Pulmonary artery endothelial cell (primary cell): ENCODE measurements at regions not wholly inside any gene's neighbourhood (a gene's known extent, or its start where the extent isn't known, plus 50 kb on each side); places are given as distances from the start of the nearest gene placed in this dataset.
A peak's percentile ranks its signal among the peaks of the same experiment; 100 is the strongest.

Experiments used
- DNase-seq: peaks from one replicate; pipeline ENCODE4 v3.0.0-alpha.2; 2011; ENCODE audit warnings: low read depth, low spot score

DNA sequence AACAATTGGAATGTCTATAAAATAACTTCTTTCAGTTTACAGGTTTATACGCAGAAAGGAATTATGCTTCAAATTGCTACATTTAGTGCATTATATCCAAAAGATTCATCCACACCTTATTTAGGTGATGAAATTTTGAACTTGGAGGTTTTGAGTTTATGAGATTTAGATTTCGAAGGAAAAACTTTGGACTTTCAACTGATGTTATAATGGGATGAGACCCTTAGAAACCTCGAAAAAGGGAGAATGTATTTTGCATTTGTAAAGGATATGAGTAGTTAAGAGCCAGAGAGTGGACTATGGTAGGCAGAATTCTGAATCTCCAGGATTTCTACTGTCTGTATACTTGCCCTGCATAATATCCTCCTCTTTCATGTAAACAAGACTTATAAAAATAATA, 851.6 kb upstream of the MGAT4C start:
- DNase-seq, result no peak

DNA sequence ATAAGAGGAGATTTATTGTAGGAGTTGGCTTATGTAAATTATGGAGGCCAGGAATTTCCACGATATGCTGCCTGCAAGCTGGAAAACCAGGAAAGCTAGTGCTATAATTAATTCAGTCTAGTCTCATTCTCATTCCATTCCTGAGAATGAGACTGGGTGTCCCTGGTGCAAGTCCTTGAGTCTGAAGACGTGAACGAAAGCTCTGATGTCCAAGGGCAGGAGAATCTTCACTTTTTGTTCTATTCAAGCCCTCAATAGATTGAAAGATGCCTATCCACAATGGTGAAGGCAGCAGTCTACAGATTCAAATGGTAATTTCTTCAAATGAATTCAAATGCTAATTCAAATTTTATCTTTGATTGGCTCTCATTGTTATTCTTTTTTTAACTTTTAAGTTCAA, 851.1 kb upstream of the MGAT4C start:
- DNase-seq, result no peak

DNA sequence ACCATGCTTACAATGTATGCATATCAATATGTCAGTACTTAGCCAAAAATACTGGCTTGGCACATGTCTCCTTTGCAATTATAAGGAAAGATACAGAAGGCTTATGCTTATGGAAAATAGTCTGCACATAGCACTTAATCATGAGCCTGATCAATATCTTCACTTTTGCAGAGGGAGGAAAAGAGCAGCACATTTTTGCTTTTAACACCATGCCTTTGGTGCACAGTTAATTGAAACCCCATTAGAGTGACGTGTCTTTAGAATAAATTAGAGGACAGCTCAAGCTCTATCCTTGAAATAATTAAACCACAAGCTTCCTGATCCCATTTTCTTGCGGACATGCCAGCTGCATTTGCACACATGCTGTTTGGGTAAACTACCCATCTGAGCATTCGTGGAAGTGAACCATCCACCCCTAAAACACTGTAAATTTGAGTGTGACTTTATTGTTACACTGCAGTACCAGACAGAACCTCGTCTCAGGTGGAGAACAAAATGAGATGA, 839.9 kb upstream of the MGAT4C start:
- DNase-seq, result no peak

DNA sequence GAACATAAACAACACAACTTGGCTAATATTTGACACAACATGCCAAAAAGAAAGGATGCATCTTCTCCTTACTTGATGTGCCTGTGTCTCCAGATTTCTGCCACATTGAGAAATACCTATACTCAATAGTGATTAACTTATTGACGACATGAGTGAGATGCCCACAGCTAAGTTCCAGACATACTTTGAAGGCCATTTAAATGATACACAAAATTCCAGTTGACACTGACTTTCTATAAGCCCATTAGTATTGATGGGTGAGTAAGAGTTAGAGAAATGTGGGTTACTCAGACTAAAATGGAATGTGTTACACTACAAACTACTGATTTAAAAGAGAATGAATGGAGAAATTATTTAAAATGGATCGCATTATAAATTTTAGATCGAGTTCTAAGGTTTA, 838.2 kb upstream of the MGAT4C start:
- DNase-seq, result no peak

DNA sequence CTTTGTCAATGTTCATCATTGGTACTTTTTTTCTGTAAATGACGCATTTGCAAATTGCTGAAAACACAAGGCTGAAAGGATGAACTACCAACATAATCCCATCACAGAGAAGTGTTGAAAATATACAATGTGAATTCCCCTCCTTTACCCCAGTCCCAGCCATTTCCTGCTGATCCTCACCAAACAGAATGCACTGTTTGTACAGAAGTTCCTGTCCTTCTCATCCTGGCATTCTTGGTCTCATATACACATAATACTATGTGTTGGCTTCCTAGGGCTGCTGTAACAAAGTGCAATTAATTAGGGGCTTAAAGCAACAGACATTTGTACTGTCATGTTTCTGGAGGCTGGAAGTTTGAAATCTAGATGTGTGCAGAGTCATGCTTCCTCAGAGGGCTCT, 836.2 kb upstream of the MGAT4C start:
- peak; percentile 8 for DNase-seq

DNA sequence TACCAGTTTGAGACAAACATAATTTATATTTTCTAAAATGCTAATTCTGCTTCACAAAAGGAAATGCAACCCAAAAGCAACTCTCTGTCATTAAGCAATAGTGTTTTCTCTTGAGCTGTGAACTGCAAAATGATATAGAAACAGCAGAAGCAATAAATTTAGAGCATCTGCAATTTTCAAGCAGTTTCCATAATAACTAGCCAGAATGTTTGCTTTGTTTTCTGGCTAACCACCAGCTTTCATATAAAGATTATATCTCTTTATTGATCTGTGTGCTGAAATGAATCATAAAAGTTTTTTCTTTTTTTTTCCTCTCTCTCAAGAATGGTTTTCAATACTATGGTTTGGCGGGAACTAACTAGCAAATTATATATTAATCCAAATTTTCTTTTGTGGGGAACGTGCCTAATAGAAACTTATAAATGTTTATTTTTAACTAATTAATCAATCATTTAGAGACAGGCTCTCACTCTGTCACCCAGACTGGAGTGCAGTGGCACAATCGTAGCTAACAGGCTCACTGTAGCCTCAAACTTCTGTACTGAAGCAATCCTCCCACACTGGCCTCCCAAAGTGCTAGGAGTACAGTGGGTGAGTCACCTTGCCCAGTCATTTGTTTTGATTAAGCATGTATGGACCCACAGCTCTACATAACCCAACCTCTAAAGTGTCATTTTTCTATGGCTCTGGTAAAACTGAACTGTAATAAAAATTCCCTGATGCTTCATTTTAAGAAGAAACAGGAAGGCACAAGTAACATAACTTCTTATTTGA, 830.1 kb upstream of the MGAT4C start:
- no peak for DNase-seq

DNA sequence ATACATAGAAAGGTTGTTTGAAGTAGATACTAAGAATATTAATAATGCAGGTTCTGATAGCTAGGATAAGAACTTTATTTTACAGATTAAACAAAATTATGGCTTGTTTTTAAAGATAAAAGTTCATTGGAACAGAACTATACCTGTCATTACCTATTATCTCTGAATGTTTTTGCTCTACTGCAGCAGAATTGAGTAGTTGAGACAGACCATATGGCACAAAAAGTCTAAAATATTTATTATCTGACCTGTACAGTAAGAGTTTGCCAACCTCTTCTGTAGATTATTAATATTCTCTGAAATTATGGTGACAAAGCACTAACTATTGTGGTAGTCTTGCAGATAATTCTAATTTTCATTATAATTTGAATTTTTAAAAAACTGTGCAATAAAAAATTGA, 829.1 kb upstream of the MGAT4C start:
- no peak for DNase-seq

DNA sequence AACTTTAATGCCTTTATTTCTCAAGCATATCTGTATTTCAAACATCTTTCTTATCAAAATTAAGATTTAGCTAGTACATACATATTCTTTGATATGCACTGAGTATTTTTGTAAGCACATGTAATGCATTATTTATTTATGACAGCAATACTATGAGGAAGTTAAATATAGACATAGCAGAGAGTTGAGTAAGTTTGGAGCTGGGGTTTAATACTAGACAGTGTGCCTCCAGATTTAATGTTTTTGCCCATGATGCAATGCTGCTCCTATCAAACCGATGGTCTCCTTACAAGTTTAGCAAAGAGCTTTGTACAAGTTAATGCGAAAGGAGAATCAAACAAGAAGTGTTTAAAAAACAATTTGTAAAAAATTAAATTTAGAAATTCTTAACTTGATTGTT, 826.6 kb upstream of the MGAT4C start:
- no peak for DNase-seq

DNA sequence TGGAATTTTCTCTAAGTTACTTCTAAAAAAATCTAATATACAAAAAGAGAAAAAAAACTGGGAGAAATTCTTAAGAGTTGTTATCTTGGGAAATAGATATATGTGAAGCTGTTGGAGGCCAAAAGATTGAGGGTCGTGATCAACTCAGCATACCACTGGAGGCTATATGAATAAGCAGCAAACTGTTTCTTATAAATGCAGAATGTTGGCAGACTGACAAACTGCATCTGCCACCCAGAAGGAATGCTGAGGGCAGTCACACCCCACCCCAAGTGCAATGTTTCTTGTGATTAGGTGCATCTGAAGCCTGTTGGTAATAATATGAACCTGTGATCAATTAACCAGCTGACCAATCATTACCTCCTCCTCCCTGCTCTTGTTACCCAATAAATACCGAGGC, 818.6 kb upstream of the MGAT4C start:
- no peak for DNase-seq

DNA sequence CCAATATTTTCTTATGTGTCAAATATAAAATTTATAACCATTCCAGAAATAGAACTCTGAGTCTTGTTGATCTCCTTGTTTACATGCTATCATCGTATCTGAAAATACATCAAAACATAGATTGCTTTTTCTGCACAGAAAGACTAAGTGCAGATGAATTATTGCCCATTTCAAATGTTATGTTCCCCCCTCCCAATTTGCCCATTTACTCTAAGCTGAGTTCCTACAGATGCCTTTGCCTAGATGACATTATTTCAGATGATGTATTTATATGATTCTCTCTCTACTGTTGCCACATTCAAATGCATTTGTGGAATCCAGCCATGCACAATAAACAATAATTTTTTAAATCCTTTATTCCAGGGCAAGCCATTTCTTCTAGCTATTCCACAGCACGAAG, 810.1 kb upstream of the MGAT4C start:
- no peak for DNase-seq

DNA sequence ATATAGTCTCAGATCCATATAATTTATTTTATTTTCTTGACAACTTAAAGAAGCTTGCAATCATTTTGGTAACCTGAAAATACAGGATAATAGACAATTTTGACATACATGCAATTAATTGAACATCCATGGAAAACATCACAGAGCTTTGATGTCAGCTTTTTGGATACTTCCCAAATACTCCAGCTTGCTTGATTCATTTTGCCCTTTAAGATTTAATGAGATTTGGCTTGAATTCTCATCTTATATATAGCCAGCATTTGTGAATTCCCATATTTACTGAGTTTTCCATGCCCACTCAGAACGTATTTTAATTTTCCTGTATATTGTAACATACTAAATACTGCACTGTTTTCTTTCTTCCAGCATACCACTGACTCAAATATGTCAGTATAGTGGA, 803.0 kb upstream of the MGAT4C start:
- DNase-seq, result no peak

DNA sequence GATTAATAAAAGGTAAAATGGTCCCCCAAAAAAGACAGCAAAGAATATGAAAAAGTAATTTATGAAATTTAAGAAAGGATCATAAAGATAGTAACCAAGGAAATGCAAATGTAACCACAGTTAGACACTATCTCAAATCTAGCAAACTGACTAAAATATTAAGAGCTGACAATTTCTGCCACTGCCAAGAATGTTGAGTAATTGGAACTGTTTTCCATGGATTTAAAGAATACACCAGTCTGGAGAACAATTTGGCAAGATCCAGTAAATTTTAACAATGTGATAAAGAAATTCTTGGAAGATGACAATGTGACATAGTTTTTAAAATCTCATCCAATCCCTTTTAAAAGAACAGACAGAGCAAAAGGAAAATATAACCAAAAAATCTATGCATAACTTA, 798.0 kb upstream of the MGAT4C start:
- no peak for DNase-seq

DNA sequence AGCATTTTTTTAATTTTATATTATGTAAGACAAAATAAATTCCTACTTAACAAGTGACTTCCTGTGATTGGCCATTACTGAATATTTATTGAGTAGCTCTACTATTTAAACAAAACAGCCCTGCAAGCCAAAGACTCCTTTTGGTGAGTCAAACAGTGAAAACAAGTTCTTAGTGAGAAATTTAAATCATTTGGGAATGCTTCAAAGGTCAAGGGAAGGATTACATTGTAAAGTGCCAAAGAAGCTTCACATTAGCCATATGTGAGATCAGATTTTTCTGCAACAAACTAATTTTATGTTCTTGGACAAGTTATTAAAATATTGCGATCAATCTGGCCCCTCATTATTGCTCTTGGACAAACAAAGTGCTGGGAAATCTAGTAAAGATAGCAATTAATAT, 795.4 kb upstream of the MGAT4C start:
- no peak for DNase-seq

DNA sequence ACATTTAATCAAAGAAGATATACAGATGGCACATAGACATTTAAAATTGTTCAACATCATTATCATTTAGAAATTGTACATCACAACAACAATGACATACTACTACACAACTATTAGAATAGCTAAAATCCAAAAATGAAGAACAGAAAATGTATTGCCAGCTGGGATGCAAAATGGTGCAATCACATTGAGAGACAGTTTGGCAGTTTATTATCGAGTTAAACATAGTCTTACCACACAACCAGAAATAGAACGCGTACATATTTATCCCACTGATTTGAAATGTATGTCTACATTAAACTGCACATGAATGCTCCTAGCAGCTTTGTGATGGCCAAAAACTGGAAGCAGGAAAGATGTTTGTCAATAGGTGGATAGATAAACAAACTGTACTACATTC, 791.5 kb upstream of the MGAT4C start:
- DNase-seq, result no peak

DNA sequence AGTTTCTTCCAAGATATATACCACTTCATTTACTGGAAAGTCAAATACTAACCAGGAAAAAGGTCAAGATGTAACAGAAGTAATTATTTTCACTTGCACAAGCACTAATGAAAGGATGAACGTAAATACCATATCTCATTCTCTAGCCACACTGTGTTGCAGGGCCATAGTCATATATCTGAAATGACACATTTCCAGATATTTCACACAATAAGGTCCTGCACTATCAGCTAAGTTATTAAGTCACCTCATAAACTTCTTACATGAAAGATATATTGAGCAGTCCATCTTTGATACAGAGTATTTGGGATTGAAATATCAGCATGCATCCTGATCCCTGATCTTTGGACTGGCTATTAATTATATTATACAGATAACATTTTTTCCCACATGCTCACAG, 783.3 kb upstream of the MGAT4C start:
- no peak for DNase-seq

DNA sequence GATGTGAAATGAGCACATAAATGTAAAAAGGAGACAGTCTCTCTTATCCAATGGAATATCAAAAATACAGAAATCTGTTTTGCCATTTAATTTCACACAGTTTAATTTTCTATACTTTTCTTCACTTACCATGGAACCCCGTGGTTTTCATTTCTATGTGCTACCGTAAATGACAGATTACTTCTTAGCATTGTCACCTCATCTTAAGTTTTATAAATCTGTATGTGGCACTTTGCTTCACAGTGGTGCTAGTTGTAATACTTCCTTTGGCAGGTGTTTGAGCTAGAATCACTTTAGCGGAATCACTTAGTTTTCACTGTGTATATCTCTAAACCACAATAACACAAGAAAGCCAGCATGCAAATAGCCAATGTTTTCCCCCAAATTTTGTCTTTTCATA, 781.9 kb upstream of the MGAT4C start:
- DNase-seq, result no peak

DNA sequence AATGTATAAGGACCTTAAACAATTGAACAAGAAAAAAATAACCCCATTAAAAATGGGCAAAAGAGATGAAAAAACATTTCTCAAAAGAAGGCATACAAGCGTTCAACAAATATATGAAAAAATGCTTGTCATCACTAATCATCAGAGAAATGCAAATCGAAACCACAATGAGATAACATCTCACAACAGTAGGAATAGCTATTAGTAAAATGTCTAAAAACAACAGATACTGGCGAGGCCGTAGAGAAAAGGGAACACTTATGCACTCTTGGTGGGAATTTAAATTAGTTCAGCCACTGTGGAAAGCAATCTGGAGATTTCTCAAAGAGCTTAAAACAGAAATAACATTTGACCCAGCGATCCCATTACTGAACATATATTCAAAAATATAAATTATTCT, 769.8 kb upstream of the MGAT4C start:
- no peak for DNase-seq

DNA sequence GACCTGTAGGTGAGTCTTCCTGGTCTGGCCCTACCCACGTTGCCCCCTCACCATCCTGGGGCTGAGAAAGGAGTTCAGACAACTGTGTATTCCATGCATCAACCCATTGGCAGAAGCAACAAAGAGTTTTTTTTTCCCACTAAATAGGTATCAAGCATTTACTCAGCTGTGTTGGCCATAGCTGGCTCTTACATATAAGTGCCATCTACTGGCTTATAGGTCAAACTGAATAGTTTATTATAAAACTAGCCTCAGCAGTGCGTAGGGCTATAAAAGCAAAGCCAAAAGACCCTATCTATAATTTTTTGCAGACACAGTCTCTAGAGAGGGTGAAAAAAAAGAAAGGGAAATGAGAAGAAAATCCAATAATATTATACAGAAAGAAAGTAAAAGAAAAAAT, 765.2 kb upstream of the MGAT4C start:
- DNase-seq, result no peak

DNA sequence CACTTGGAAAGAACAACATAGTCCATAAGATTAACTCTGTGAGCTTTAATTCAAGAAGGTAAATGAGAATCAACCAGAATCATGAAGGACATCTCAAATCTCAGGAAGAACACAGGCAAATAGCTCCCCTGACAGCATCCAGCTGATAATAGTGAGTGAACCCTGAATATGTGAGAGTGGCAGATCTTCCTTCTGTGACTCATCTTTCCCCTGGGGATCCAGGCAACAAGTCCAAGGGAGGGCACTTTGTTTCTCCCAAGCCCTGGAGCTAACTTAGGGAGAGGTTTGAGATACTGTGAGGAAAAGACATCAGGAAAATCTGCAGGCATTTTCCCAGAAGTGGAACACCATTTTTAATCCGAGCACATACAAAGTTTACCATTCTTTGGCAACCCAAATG, 763.9 kb upstream of the MGAT4C start:
- DNase-seq, result no peak

DNA sequence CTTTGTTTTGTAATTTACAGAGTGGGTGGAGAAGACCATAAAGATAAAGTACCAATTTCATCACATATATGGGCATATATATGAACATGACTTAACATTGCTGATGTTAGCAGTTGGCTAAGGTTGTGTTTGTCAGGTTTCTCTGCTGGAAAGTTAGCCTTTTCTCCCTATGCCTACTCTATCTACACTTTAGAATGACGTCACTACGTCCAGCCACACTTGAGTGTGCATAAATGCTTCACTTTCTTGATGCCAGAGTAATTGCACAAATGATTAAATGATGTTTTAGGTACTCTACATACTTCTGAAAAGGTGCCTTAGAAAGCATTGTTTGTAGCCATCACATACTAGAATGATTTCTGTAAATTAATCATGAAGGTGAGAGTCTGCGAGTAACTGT, 759.2 kb upstream of the MGAT4C start:
- no peak for DNase-seq

DNA sequence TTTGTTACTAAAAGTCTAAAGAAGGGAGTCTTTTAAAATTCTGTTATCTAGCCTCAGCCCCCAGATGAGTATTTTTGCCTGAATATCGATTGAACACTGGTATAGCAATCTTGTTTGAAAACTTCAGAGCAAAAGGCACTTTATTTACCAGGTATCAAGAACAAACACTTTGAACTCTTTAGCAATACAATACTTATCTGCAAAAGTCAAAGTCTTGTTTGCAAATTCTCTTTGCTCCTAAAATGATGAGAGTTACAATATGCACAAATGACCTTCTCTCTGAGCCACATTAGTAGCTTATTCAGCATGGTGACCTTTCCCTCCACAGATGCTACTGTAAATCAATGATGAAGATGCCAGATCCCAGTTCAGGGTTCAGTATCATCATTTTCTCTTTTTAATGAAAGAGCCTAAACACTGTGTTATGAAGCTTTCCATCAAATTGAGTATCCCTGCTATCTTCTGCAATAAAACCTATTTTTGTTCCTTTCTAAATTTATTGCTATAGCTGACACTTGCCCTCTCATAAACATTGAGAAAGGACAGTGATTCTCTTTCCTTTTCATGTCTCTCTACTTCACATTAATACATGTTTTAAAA, 752.7 kb upstream of the MGAT4C start:
- no peak for DNase-seq

DNA sequence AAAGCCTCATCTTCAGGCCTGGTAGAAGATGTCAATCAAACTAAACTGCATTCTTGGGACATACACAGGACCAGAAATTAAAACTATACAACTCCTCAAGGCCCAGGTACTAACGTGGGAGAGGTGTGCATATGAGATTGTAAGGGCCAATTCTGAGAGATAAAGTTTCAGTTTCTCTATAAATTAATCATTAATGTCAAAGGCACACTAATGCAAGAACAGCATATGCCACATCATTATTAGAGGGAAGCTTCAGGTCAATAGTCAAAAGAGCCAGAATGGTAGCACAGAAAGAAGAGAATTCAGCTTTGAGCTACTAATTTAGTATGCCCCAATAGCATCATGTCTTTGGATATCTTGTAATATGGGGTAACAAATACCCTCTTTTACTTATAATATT, 744.9 kb upstream of the MGAT4C start:
- DNase-seq, result no peak

DNA sequence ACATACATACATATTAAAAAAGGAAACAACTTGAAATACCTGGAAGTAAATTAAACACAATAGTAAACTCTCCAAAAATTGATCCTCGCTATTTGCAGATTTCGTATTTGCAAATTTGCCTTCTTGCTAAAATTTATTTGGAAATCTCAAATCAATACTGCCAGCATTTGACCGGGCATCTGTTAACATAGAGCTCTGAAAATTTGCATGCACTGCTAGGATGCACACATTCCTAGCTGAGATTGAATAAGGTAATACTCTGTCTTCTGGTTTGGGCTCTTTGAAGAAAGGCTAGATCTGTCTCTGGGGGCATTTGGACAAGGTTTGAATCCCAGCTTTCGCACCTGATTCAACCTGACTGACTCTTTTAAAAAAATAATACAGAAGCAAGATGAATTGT, 729.1 kb upstream of the MGAT4C start:
- no peak for DNase-seq
